NCI-H2081 treated with DMSO at 0.1 percent for 48 hours (cell line): ENCODE measurements at regions not wholly inside any gene's neighbourhood (a gene's known extent, or its start where the extent isn't known, plus 50 kb on each side); places are given as distances from the start of the nearest gene placed in this dataset.
"Not testable (repeated sequence)": the region's sequence is repeated elsewhere in the genome, so short reads cannot be mapped to it uniquely, and the experiment has no call there.

Experiments
- DNase-seq: peaks from one replicate; lab custom pipeline; 2025; lab: John Stamatoyannopoulos, UW

- DNase-seq = no peak
Measured at GRCh38 chr2:14988600-14988999, 356.1 kb downstream of the LRATD1 start.

DNA sequence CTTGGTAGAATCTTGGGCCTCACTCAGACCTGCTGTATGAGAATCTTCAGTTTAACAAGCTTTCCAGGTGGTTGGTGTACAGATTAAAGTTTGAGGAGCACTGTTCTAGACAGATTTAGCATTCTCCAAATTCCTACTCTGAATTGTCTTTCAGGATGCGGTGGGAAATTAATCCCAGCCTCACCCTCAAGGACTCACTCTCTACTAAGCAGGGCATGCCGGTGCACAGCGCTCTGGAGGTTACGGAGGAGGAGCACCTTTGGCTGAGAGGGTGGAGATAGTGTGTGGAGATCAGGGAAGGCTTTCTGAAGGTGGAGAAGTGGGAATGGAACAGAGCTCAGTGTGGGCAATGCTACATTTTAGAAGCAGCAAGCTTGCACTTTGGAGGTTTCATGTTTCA is 359.2 kb downstream of the LRATD1 start:
- no peak for DNase-seq

DNA sequence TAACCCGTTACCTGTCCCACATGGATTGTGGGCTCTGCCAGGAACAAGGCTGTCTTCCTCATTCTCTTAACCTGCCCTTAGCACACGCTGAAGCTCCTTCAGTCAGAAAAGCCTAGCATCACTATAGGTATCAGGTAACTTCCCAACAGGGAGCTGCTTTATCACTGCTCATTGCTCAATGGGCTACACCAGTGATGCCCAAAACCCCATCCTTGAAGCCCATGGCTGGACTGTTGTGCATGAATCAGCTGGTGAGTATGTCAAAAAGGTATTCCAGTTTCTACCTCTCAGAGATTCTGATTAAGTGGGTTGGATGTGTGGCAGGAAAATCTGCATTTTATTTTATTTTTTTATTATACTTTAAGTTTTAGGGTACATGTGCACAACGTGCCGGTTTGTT is 362.2 kb downstream of the LRATD1 start:
- DNase-seq = no peak

GRCh38 chr2:14996351-14997014 is 364.0 kb downstream of the LRATD1 start:
- no peak for DNase-seq

DNA sequence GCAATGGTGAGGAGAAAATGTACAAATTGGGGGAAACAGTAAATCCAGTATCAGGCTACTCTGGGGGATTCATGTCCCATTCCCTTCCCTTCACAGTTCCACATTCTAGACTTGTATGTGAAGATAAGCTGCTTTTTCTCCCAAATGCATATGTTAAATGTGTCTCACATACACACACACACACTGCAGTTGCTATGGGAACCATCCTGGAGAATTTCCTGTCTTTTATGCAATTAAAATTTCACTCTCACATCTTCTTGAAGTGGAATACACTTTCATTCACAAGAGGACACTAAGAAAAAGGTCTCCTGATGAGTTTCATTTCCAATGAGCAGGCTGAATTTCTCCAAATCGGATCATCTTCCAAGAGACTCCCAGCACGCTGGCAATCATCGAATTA is 366.0 kb downstream of the LRATD1 start:
- DNase-seq = no peak

DNA sequence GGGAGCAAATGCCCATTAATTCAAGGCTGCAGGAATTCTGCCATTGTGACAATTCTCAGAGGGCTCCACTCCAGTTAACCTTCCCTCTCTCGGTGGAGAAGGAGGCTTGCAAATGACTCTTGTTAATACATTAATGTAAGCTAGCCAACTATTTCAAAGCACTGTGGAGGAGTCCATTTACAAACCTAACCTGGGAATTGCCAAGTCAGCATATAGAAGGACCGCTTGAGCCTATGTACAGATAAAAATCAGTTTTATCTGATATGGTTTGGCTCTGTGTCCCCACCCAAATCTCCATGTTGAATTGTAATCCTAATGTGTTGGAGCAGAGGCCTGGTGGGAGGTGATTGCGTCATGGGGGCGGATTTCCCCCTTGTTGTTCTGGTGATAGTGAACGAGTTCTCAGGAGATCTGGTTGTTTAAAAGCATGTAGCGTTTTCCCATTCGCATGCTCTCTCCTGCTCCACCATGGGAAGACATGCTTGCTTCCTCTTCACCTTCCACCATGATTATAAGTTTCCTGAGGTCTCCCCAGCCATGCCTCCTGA is 366.7 kb downstream of the LRATD1 start:
- no peak for DNase-seq

GRCh38 chr2:15002519-15002918 is 370.0 kb downstream of the LRATD1 start:
- DNase-seq = not testable (repeated sequence)

DNA sequence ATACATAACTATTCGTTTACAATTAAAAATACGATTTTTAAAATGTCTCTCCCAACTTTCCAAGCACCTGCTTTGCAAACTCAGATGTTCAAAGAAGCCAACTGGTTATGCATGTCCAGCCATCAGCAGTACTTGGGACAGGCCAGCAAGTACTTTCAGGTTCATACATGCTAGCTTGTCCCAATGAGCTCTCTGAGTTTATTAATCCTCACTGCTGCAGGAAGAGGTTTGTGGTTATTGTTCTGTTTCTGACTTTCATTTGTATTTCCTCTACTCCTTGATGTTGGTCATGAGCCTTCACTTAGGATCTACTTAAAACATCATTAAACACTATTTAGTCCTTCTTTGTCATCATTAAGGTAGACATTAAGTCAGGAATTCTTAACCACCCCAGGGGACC is 374.1 kb downstream of the LRATD1 start:
- DNase-seq = no peak

DNA sequence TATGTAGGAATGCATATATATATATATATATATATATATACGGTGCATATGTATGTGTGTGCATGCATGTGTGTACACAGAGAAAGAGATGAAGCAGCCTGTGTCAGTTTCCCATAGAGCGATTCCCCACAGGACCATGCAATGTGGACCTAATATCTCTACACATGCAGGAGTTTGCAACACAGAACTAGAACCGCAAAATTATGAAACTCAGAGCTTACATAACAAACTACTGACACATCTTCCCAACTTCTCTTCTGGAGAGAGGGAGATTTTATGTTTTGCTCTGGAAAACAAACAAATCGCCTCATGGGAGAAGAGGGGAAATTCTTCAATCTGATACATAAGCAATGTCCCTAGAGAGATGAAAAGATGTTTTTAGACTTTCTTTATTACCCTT is 377.2 kb downstream of the LRATD1 start:
- DNase-seq = no peak

DNA sequence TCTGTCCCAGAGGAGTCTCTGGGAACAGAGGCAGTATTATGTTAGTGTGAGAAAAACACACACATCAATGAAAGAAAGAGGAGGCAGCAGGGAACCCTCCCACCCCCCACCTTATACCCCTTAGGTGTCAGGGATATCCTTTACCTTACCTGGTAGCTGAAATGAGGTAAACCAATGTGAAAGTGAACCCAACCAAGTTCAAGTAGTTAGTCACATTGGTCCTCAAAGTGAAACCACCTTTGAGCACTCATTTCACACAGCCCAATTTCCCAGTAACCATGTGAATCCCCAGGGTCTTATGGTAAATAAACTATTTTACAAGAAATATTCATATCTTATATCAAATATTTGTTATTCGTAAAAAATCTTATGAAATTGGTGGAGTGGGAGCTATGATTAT is 377.8 kb downstream of the LRATD1 start:
- no peak for DNase-seq

GRCh38 chr2:15018814-15019213 is 386.3 kb downstream of the LRATD1 start:
- DNase-seq = no peak

DNA sequence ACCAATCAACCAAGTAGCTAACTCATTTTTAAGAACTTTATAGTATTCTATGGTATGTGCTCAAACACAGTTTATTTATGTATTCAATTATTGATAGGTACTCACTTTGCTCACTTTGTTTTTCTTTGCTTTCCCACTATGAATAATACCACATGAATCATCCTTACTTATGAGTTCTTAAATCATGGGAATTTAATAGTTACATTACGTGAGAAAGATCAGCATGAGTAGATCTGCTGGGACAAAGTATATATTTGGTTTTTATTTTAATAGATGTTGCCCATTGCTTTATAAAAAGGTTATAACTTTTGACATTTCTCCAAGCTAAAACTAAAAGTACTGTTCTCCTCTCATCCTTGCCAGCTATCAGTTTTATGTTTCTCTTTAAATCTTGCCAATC is 390.7 kb downstream of the LRATD1 start:
- DNase-seq = no peak

DNA sequence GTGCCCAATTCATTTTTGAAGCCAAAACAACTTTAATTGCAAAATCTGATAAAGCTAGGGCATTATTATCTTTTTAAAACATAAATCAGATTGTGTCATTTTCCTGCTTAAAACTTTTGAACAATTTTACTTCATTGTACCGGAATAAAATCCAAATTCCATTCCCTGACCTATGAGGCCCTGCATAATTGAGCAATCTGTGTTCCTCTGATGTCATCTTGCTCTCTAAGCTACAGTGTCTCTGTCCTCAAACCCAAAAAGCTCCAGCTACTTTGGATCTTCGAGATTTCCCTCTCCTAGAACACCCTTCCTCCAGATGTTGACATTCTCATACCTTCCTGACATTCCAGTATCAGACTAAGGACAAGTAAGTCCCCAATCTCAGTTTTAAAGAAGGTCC is 395.9 kb downstream of the LRATD1 start:
- DNase-seq = no peak

- DNase-seq = no peak
Measured at GRCh38 chr2:15031745-15032240, 399.3 kb downstream of the LRATD1 start.

DNA sequence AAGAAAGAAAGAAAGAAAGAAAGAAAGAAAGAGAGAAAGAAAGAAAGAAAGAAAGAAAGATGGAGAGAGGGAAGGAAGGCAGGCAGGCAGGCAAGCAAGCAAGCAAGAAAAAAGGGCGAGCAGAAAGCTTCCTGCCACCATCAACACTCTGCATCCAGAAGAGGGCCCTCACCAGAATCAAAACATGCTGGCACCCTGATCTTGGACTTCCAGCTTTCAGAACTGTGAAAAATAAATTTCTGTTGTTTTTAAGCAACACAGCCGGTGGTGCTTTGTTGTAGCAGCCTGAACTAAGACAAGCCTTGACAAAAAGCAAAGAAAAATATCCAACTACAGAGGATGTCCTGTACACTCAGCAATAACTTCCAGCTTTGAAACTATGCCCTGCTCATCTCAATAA is 401.7 kb downstream of the LRATD1 start:
- DNase-seq = no peak

DNA sequence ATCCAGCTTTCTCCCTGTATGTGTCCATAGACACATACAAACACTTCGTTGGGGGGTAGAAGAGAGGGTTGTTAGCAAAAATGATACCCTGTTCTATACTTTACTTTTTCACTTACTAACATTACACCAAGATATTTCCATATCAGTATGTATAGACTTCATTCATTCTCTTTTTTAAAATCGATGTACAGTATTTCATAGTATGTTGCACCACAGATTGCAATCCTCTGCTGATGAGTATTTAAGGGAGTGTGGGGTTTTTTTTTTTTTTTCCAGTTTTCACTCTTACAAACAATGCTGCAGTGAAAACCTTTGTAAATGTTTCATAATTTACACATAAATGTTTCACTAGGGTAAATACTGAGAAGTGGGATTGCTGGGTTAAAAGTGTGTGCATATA is 402.3 kb downstream of the LRATD1 start:
- no peak for DNase-seq

- no peak for DNase-seq
Measured at GRCh38 chr2:15038366-15039364, 406.1 kb downstream of the LRATD1 start.

DNA sequence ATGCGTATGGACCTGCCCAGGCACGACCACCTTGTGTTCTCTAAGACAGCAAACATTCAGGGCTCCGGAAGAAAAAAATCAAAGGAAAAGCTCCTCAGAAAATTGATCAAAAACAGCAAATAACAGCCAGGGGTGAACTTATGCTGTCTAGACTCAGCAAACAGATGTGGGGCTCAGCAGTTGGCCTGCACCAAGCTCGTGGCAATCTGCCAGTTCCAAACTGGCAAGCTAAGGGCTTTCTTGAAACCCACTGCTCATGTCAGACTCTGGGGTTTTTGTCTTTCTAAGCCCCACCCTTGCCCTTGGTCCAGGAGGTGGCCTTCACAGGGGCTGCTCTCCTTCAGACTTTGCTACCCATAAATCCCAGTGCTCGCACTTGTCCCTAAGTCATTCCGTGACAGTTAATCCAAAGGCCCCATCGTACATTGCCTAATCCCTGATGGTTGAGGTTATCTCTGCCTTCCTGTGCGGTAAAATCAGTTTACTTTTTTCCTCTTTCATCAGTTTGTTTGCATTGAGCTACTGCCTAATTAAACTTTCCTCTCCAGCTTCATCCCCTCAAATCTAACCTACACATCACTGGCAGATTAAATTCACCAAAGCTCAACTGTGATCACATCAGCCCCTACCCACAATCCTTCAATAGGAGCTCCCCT is 408.0 kb downstream of the LRATD1 start:
- no peak for DNase-seq

- no peak for DNase-seq
Measured at GRCh38 chr2:15041429-15041837, 408.9 kb downstream of the LRATD1 start.

DNA sequence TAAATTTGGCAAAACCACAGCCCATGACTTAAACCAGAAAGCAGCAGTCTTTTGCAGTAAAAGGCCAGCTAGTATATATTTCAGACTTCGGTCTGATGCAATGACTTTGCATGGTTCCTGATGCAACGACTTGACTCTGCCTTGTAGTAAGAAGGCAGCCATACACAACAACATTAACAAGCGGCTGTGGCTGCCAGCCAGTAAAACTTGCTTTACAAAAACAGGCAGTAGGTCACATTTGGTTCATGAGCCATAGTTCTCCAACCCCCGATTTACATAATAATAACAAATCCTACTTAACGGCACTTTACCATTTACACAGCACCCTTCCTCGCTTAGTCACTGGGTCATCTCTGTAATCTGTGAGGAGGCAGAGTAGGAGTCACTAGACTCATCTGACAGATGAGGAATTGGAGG is 410.3 kb downstream of the LRATD1 start:
- no peak for DNase-seq

DNA sequence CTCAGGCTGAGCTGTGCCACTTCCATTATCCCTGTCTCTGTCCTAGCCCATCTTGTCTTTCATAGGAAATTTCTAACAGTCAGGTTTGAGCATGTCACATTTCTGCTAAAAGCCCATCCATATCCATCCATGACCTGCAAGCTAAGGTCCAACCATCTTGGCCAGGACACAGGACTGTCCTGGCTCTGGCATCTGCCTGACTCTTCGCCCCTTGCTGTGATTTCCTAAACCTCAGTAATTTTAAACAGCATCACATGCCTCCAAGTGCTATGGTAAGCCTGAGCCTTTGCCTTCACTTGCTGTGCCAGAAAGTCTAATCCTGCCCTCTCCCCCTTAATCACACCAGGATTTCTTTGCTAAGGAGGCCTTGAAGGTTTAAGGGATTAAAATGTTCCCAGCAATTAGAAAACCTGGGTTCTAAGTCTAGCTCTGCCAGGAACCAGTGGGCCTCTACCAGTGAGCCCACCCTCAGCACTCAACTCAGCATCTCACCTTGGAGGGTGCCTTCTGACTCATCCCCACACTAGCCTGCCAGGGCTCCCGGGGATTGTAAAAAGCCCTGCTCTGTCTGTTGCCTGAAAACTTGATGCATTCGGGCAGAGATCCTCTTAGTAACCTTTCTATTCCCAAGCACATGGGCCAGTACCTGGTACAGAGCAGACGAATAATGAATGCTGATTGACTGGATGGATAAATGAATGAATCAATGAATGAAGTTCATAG is 411.0 kb downstream of the LRATD1 start:
- DNase-seq = no peak

DNA sequence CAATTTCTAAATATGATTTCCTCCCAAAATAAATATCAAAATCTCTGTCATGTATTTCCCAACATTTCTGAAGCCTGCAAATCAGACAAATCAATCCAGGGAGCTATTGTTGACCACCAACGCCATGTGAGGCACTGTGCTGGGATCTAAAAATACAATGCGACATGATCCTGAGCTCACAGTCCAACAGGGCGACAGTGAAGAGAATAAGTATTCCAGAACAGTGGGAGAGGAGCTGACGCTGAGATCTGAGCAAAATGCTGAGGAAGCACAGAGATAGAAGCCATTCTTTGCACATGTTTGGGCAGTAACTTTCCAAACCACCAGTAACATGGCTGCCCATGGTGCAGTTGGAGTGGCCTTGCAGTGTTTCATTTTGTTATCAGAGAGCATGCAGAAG is 412.5 kb downstream of the LRATD1 start:
- DNase-seq = no peak
